HCT116 (cell line): ENCODE measurements at regions not wholly inside any gene's neighbourhood (a gene's known extent, or its start where the extent isn't known, plus 50 kb on each side); places are given as distances from the start of the nearest gene placed in this dataset.

Source experiments
- ATAC-seq: fragments of 200-7000 bp; cut with Tn5 transposase; 2 replicates; pipeline ENCODE4 v1.9.1; 2020; ENCODE audit warnings: mild to moderate bottlenecking, moderate library complexity
- BruUV-seq: library from RNA; stranded (reverse); fragments of 400-500 nt; replicated peaks from 2 replicates; lab custom pipeline; 2021; lab: Mats Ljungman, UMichigan
- CTCF ChIA-PET: fragments of 300-600 bp; sonication (Branson Sonifier 250); formaldehyde crosslinking; loops from one replicate; lab custom pipeline; 2021; ENCODE audit warnings: antibody characterized with exemption; lab: Charles Lee
- POLR2A ChIA-PET: fragments of 300-600, 350-600 bp; sonication (Branson Sonifier 250); formaldehyde crosslinking; loops from one replicate; lab custom pipeline; 2021; ENCODE audit warnings: antibody characterized with exemption; lab: Charles Lee
- RAD21 ChIA-PET, 2 experiments: fragments of 300-600 bp; sonication (Branson Sonifier 250); formaldehyde crosslinking; loops; one replicate each; lab custom pipeline; 2023; ENCODE audit warnings: low total read pairs in 2 of 2; ENCODE audit not compliant: uncharacterized antibody in 2 of 2, unreplicated experiment in 2 of 2, low non-redundant PET in 1 of 2; lab: Charles Lee
- DNase-seq: peaks from one replicate; pipeline ENCODE4 v3.0.0-alpha.2; 2010; ENCODE audit warnings: low read depth, low spot score
- H2AFZ ChIP-seq: fragments of 200-600 bp; shearing (Covaris generic), sonication (generic); 2 replicates; pipeline ENCODE4 v1.6.1; 2017; ENCODE audit warnings: low read depth, mixed run types, mixed read lengths, antibody characterized with exemption, low read length; ENCODE audit not compliant: poor library complexity, severe bottlenecking
- H3K27ac ChIP-seq: 2 replicates; pipeline ENCODE4 v1.5.1; 2012; ENCODE audit warnings: low read depth, low read length
- H3K27me3 ChIP-seq: fragments of 200-600 bp; sonication (generic); 2 replicates; pipeline ENCODE4 v1.6.1; 2016; ENCODE audit warnings: mixed run types, low read length, mixed read lengths; ENCODE audit not compliant: insufficient read depth
- H3K36me3 ChIP-seq, 2 experiments: fragments of 200-500 bp in 1 of 2; fragments of 200-600 bp in 1 of 2; sonication (Bioruptor generic) in 1 of 2; sonication (generic) in 1 of 2; 2 replicates each; pipeline versions ENCODE4 v1.5.1 to v1.6.1; 2014 to 2016; ENCODE audit warnings: low read length in 2 of 2, inconsistent platforms in 1 of 2, mixed read lengths in 1 of 2, mixed run types in 1 of 2; ENCODE audit not compliant: insufficient read depth in 2 of 2, control insufficient read depth in 1 of 2
- H3K4me1 ChIP-seq, 2 experiments: fragments of 200-600 bp in 1 of 2; sonication (generic) in 1 of 2; 2 replicates each; pipeline versions ENCODE4 v1.5.1 to v1.6.1; 2012 to 2017; ENCODE audit warnings: low read length in 2 of 2, inconsistent platforms in 1 of 2, mild to moderate bottlenecking in 1 of 2, mixed read lengths in 1 of 2, mixed run types in 1 of 2, moderate library complexity in 1 of 2; ENCODE audit not compliant: insufficient read depth in 2 of 2, control insufficient read depth in 1 of 2
- H3K4me2 ChIP-seq: fragments of 200-600 bp; sonication (generic); 2 replicates; pipeline ENCODE4 v1.6.1; 2017; ENCODE audit warnings: mixed run types, low read length, mixed read lengths
- H3K4me3 ChIP-seq, 2 experiments: fragments of 200-600 bp in 1 of 2; sonication (generic) in 1 of 2; replicated peaks in 1 of 2; 2 replicates each; pipeline ENCODE4 v1.5.1; 2011 to 2016; ENCODE audit warnings: low read length in 2 of 2, control low read depth in 1 of 2, low read depth in 1 of 2, mild to moderate bottlenecking in 1 of 2, mixed read lengths in 1 of 2, mixed run types in 1 of 2
- H3K79me2 ChIP-seq: fragments of 200-600 bp; sonication (generic); 2 replicates; pipeline ENCODE4 v1.6.1; 2017; ENCODE audit warnings: mild to moderate bottlenecking, mixed run types, low read length, moderate library complexity, mixed read lengths; ENCODE audit not compliant: insufficient read depth
- H3K9ac ChIP-seq: fragments of 200-600 bp; sonication (generic); 2 replicates; pipeline ENCODE4 v1.6.1; 2016; ENCODE audit warnings: low read length, mixed read lengths
- H3K9me2 ChIP-seq: fragments of 200-600 bp; sonication (generic), shearing (Covaris generic); 2 replicates; pipeline ENCODE4 v1.6.1; 2017; ENCODE audit warnings: mixed run types, mild to moderate bottlenecking, moderate library complexity; ENCODE audit not compliant: insufficient read depth
- H3K9me3 ChIP-seq, 2 experiments: fragments of 200-500 bp in 1 of 2; fragments of 200-600 bp in 1 of 2; sonication (Bioruptor generic) in 1 of 2; sonication (generic) in 1 of 2; 2 replicates each; pipeline ENCODE4 v1.6.1; 2014 to 2017; ENCODE audit warnings: low read length in 2 of 2, mixed read lengths in 2 of 2, inconsistent platforms in 1 of 2, low read depth in 1 of 2, mild to moderate bottlenecking in 1 of 2, mixed run types in 1 of 2, moderate library complexity in 1 of 2; ENCODE audit not compliant: control insufficient read depth in 1 of 2, insufficient read depth in 1 of 2
- H4K20me1 ChIP-seq: fragments of 200-600 bp; sonication (generic), shearing (Covaris generic); 2 replicates; pipeline ENCODE4 v1.6.1; 2017; ENCODE audit warnings: mixed run types, mild to moderate bottlenecking, moderate library complexity; ENCODE audit not compliant: insufficient read depth
- CEBPB ChIP-seq: IDR thresholded peaks from 2 replicates; pipeline ENCODE4 v1.6.1; 2012; ENCODE audit warnings: low read depth
- EGR1 ChIP-seq: IDR thresholded peaks from 2 replicates; pipeline ENCODE4 v1.6.1; 2012; ENCODE audit warnings: low read depth
- EZH2phosphoT487 ChIP-seq: fragments of 200-600 bp; IDR thresholded peaks from 2 replicates; pipeline ENCODE4 v1.6.1; 2018; ENCODE audit warnings: antibody characterized with exemption, borderline replicate concordance
- JUND ChIP-seq: IDR thresholded peaks from 2 replicates; pipeline ENCODE4 v1.6.1; 2012
- POLR2AphosphoS5 ChIP-seq: IDR thresholded peaks from 2 replicates; pipeline ENCODE4 v1.6.1; 2011; ENCODE audit warnings: mild to moderate bottlenecking, low read depth, low read length, moderate library complexity
- RAD21 ChIP-seq: IDR thresholded peaks from 2 replicates; pipeline ENCODE4 v1.6.1; 2012; ENCODE audit warnings: low read depth, mild to moderate bottlenecking
- SIN3A ChIP-seq: IDR thresholded peaks from 2 replicates; pipeline ENCODE4 v1.6.1; 2012; ENCODE audit warnings: low read depth
- SRF ChIP-seq: IDR thresholded peaks from 2 replicates; pipeline ENCODE4 v1.6.1; 2012; ENCODE audit warnings: low read depth
- TCF7L2 ChIP-seq: IDR thresholded peaks from 2 replicates; pipeline ENCODE4 v1.7.0; 2011; ENCODE audit warnings: borderline replicate concordance, inconsistent platforms; ENCODE audit not compliant: insufficient read depth, insufficient read length; ENCODE audit errors: extremely low read depth
- YY1 ChIP-seq: IDR thresholded peaks from 2 replicates; pipeline ENCODE4 v1.6.1; 2011; ENCODE audit warnings: low read length, low read depth, moderate library complexity, mild to moderate bottlenecking; ENCODE audit not compliant: insufficient replicate concordance; ENCODE audit errors: extremely low read depth
- ZFX ChIP-seq: fragments of 450-650 bp; IDR thresholded peaks from 2 replicates; pipeline ENCODE4 v1.6.1; 2017
- intact Hi-C: fragments of 100-400 bp; cut with micrococcal nuclease; formaldehyde crosslinking; loops from 2 replicates; pipeline ENCODE4 v1.10.0; 2022
- TF ChIP-seq, protein P1 (sequence below): IDR thresholded peaks from 2 replicates; pipeline ENCODE4 v1.6.1; 2011; ENCODE audit warnings: mild to moderate bottlenecking, low read length, moderate library complexity; ENCODE audit not compliant: insufficient replicate concordance; ENCODE audit errors: extremely low read depth
- TF ChIP-seq, protein P2 (sequence below): IDR thresholded peaks from 2 replicates; pipeline ENCODE4 v1.6.1; 2012; ENCODE audit warnings: low read depth
- TF ChIP-seq, protein P3 (sequence below): IDR thresholded peaks from 2 replicates; pipeline ENCODE4 v1.6.1; 2012

- Histone ChIP-seq H3K79me2 (no peaks in the 10 kb centered on the region), H3K4me2 (no peak overlapping the region), H3K36me3 (no peaks in the 10 kb centered on the region), H3K9ac (no peak overlapping the region)
- intact Hi-C loops = no loop called here
- no peak for ATAC-seq
- POLR2A ChIA-PET = no interaction called here
- TF ChIP-seq POLR2AphosphoS5 (no peak), EGR1 (no peak), SIN3A (no peak), YY1 (no peak)
- TF ChIP-seq, all 23 proteins: peak for 0
- no peak for DNase-seq
- no peaks in the 10 kb centered on the region for H3K4me1 ChIP-seq
- no TSS peak for BruUV-seq
- no peak overlapping the region for H3K27ac ChIP-seq
- ChIA-PET RAD21 (no interaction called here), CTCF (no interaction called here)
- H3K9me3 ChIP-seq = no peaks in the 10 kb centered on the region
- H2AFZ ChIP-seq = no peak overlapping the region
- no peaks in the 10 kb centered on the region for H3K27me3 ChIP-seq
- H3K9me2 ChIP-seq = no peaks in the 10 kb centered on the region
- no peaks in the 10 kb centered on the region for H4K20me1 ChIP-seq
- H3K4me3 ChIP-seq = no peak overlapping the region
These were observed 1153.0 kb upstream of the INTU start for GRCh38 chr4:126479709-126480108.

GRCh38 chr4:126482311-126482710, 1150.4 kb upstream of the INTU start:
- H4K20me1 ChIP-seq = no peaks in the 10 kb centered on the region
- ChIA-PET RAD21 (no interaction called here), CTCF (no interaction called here), POLR2A (no interaction called here)
- H3K36me3 ChIP-seq = no peaks in the 10 kb centered on the region
- no peak for DNase-seq
- no peak overlapping the region for H3K4me3 ChIP-seq
- H3K27ac ChIP-seq = no peak overlapping the region
- H3K27me3 ChIP-seq = no peaks in the 10 kb centered on the region
- no peak overlapping the region for H3K9ac ChIP-seq
- no peaks in the 10 kb centered on the region for H3K79me2 ChIP-seq
- intact Hi-C loops = no loop called here
- BruUV-seq = no TSS peak
- no peak for ATAC-seq
- no peaks in the 10 kb centered on the region for H3K9me3 ChIP-seq
- no peaks in the 10 kb centered on the region for H3K9me2 ChIP-seq
- H2AFZ ChIP-seq = no peak overlapping the region
- H3K4me1 ChIP-seq = no peaks in the 10 kb centered on the region
- H3K4me2 ChIP-seq = no peak overlapping the region
- TF ChIP-seq TCF7L2 (no peak), ZFX (no peak), SIN3A (no peak), CEBPB (no peak), YY1 (no peak), SRF (no peak), EZH2phosphoT487 (no peak), JUND (no peak), RAD21 (no peak)
- TF ChIP-seq, protein P1, sequence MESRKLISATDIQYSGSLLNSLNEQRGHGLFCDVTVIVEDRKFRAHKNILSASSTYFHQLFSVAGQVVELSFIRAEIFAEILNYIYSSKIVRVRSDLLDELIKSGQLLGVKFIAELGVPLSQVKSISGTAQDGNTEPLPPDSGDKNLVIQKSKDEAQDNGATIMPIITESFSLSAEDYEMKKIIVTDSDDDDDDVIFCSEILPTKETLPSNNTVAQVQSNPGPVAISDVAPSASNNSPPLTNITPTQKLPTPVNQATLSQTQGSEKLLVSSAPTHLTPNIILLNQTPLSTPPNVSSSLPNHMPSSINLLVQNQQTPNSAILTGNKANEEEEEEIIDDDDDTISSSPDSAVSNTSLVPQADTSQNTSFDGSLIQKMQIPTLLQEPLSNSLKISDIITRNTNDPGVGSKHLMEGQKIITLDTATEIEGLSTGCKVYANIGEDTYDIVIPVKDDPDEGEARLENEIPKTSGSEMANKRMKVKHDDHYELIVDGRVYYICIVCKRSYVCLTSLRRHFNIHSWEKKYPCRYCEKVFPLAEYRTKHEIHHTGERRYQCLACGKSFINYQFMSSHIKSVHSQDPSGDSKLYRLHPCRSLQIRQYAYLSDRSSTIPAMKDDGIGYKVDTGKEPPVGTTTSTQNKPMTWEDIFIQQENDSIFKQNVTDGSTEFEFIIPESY = no peak
- TF ChIP-seq, protein P2, sequence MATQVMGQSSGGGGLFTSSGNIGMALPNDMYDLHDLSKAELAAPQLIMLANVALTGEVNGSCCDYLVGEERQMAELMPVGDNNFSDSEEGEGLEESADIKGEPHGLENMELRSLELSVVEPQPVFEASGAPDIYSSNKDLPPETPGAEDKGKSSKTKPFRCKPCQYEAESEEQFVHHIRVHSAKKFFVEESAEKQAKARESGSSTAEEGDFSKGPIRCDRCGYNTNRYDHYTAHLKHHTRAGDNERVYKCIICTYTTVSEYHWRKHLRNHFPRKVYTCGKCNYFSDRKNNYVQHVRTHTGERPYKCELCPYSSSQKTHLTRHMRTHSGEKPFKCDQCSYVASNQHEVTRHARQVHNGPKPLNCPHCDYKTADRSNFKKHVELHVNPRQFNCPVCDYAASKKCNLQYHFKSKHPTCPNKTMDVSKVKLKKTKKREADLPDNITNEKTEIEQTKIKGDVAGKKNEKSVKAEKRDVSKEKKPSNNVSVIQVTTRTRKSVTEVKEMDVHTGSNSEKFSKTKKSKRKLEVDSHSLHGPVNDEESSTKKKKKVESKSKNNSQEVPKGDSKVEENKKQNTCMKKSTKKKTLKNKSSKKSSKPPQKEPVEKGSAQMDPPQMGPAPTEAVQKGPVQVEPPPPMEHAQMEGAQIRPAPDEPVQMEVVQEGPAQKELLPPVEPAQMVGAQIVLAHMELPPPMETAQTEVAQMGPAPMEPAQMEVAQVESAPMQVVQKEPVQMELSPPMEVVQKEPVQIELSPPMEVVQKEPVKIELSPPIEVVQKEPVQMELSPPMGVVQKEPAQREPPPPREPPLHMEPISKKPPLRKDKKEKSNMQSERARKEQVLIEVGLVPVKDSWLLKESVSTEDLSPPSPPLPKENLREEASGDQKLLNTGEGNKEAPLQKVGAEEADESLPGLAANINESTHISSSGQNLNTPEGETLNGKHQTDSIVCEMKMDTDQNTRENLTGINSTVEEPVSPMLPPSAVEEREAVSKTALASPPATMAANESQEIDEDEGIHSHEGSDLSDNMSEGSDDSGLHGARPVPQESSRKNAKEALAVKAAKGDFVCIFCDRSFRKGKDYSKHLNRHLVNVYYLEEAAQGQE = no peak
- TF ChIP-seq, protein P3, sequence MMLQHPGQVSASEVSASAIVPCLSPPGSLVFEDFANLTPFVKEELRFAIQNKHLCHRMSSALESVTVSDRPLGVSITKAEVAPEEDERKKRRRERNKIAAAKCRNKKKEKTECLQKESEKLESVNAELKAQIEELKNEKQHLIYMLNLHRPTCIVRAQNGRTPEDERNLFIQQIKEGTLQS = no peak
